AG04450 (cell line): ENCODE measurements at regions not wholly inside any gene's neighbourhood (a gene's known extent, or its start where the extent isn't known, plus 50 kb on each side); places are given as distances from the start of the nearest gene placed in this dataset.
A peak's percentile ranks its signal among the peaks of the same experiment; 100 is the strongest.

Experiments
- CTCF ChIA-PET: fragments of 300-600, 350-600 bp; formaldehyde crosslinking; extraction: SDS; loops from one replicate; lab custom pipeline; 2022; ENCODE audit warnings: antibody characterized with exemption, inconsistent platforms; lab: Charles Lee
- POLR2A ChIA-PET: fragments of 350-600 bp; formaldehyde crosslinking; extraction: SDS; loops from one replicate; lab custom pipeline; 2021; ENCODE audit warnings: antibody characterized with exemption, inconsistent platforms; lab: Yijun Ruan, JAX
- DNase-seq: peaks from one replicate; pipeline ENCODE4 v3.0.0-alpha.2; 2011; ENCODE audit warnings: low read depth, low spot score
- H3K27ac ChIP-seq: one replicate; pipeline ENCODE4 v1.5.1; 2012; ENCODE audit warnings: low read depth, low read length, control low read depth
- H3K27me3 ChIP-seq: one replicate; pipeline ENCODE4 v1.6.0; 2012; ENCODE audit warnings: low read length; ENCODE audit not compliant: control insufficient read depth, insufficient read depth
- H3K4me3 ChIP-seq: 2 replicates; pipeline ENCODE4 v1.5.1; 2011; ENCODE audit warnings: mild to moderate bottlenecking, low read depth, low read length, control low read depth
- H3K9me3 ChIP-seq: 2 replicates; pipeline ENCODE4 v1.5.1; 2012; ENCODE audit warnings: low read length; ENCODE audit not compliant: control insufficient read depth, insufficient read depth
- TF ChIP-seq, protein P1 (sequence below): IDR thresholded peaks from 2 replicates; pipeline ENCODE4 v1.5.1; 2011; ENCODE audit warnings: low read depth, low read length, control low read depth, inconsistent platforms

- peak; percentile 47 for DNase-seq
- H3K27ac ChIP-seq, result no peak overlapping the region
- ChIA-PET POLR2A (no interaction called here), CTCF (no interaction called here)
- no peaks in the 10 kb centered on the region for H3K9me3 ChIP-seq
- TF ChIP-seq, protein P1, sequence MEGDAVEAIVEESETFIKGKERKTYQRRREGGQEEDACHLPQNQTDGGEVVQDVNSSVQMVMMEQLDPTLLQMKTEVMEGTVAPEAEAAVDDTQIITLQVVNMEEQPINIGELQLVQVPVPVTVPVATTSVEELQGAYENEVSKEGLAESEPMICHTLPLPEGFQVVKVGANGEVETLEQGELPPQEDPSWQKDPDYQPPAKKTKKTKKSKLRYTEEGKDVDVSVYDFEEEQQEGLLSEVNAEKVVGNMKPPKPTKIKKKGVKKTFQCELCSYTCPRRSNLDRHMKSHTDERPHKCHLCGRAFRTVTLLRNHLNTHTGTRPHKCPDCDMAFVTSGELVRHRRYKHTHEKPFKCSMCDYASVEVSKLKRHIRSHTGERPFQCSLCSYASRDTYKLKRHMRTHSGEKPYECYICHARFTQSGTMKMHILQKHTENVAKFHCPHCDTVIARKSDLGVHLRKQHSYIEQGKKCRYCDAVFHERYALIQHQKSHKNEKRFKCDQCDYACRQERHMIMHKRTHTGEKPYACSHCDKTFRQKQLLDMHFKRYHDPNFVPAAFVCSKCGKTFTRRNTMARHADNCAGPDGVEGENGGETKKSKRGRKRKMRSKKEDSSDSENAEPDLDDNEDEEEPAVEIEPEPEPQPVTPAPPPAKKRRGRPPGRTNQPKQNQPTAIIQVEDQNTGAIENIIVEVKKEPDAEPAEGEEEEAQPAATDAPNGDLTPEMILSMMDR, result no peak
- H3K4me3 ChIP-seq, result no peak overlapping the region
- H3K27me3 ChIP-seq, result no peaks in the 10 kb centered on the region
Observed at GRCh38 chr13:83325125-83325853, 557.0 kb downstream of the SLITRK1 start.

- DNase-seq, result no peak
- no peak overlapping the region for H3K4me3 ChIP-seq
- TF ChIP-seq, protein P1, result no peak
- POLR2A ChIA-PET, result no interaction called here
- no peaks in the 10 kb centered on the region for H3K9me3 ChIP-seq
- no peaks in the 10 kb centered on the region for H3K27me3 ChIP-seq
- H3K27ac ChIP-seq, result no peak overlapping the region
- CTCF ChIA-PET, result no interaction called here
Observed at GRCh38 chr13:83311886-83312577, 570.2 kb downstream of the SLITRK1 start.

DNA sequence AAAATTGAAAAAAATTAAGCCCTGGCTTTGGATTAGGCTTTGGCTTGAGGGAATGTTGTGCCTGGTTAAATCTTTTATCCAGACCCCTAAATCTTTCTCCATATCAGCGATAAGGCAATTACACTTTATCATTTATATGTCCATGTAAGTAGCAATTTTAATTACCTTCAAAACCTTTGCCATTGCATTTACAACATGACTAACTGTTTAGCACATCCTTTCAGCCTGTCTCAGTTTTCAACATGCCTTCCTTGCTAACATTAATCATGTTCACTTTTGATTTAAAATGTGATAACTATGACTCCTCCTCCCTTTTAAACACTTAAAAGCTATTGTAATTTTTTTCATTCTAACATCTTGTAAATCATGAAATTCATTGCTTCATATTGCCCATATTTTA is 583.7 kb downstream of the SLITRK1 start:
- H3K9me3 ChIP-seq, result no peaks in the 10 kb centered on the region
- CTCF ChIA-PET, result no interaction called here

DNA sequence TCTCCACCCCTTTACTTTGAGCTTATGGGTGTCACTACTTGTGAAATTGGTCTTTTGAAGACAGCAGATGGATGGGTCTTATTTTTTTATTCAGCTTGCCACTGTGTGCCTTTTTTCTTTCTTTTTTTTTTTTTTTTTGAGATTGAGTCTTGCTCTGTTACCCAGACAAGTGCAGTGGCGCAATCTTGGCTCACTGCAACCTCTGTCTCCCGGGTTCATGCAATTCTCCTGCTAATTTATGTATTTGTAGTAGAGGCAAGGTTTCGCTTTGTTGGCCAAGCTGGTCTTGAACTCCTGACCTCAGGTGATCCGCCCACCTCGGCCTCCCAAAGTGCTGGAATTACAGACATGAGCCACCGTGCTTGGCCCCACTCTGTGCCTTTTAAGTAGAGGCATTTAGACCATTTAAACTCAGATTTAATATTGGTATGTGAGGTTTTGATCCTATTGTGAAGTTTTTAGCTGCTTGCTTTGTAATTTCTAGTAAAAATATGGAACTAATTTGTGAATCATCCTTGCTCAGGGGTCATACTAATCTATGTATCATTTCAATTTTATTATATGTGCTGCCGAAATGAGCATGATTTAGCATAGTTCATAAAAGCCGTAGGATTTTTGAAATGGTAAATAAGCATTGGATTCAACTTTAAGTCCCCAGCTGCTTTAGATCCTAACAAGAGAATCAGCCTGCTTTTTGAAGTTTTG is 584.5 kb downstream of the SLITRK1 start:
- CTCF ChIA-PET, result no interaction called here
- TF ChIP-seq, protein P1, result no peak
- H3K4me3 ChIP-seq, result no peak overlapping the region
- H3K27ac ChIP-seq, result no peak overlapping the region
- no peaks in the 10 kb centered on the region for H3K9me3 ChIP-seq
- POLR2A ChIA-PET, result no interaction called here
- DNase-seq, result no peak
- H3K27me3 ChIP-seq, result no peaks in the 10 kb centered on the region

More for the DNA sequence above, 583.7 kb downstream of the SLITRK1 start:
- TF ChIP-seq, protein P1, result no peak
- no peaks in the 10 kb centered on the region for H3K27me3 ChIP-seq
- H3K27ac ChIP-seq, result no peak overlapping the region
- POLR2A ChIA-PET, result no interaction called here
- no peak for DNase-seq
- no peak overlapping the region for H3K4me3 ChIP-seq

GRCh38 chr13:83295686-83296085 is 586.6 kb downstream of the SLITRK1 start:
- DNase-seq, result no peak
- TF ChIP-seq, protein P1, result no peak
- POLR2A ChIA-PET, result no interaction called here
- no peaks in the 10 kb centered on the region for H3K27me3 ChIP-seq
- no peak overlapping the region for H3K4me3 ChIP-seq
- CTCF ChIA-PET, result no interaction called here
- H3K27ac ChIP-seq, result no peak overlapping the region
- H3K9me3 ChIP-seq, result no peaks in the 10 kb centered on the region
